Fibroblast of pulmonary artery (primary cell): ENCODE measurements at regions not wholly inside any gene's neighbourhood (a gene's known extent, or its start where the extent isn't known, plus 50 kb on each side); places are given as distances from the start of the nearest gene placed in this dataset.

Source experiments
- DNase-seq: peaks from one replicate; pipeline ENCODE4 v3.0.0-alpha.2; 2010; ENCODE audit warnings: low read depth
- H3K4me3 ChIP-seq: replicated peaks from 2 replicates; pipeline ENCODE4 v1.5.1; 2011; ENCODE audit warnings: low read depth, mild to moderate bottlenecking, control low read depth, low read length, moderate library complexity
- TF ChIP-seq, protein P1 (sequence below): IDR thresholded peaks from 2 replicates; pipeline ENCODE4 v1.5.1; 2011; ENCODE audit warnings: mild to moderate bottlenecking, control low read depth, low read length, inconsistent platforms; ENCODE audit errors: missing control alignments

GRCh38 chr10:121690152-121690848 is 92.1 kb upstream of the FGFR2 start:
- TF ChIP-seq, protein P1, sequence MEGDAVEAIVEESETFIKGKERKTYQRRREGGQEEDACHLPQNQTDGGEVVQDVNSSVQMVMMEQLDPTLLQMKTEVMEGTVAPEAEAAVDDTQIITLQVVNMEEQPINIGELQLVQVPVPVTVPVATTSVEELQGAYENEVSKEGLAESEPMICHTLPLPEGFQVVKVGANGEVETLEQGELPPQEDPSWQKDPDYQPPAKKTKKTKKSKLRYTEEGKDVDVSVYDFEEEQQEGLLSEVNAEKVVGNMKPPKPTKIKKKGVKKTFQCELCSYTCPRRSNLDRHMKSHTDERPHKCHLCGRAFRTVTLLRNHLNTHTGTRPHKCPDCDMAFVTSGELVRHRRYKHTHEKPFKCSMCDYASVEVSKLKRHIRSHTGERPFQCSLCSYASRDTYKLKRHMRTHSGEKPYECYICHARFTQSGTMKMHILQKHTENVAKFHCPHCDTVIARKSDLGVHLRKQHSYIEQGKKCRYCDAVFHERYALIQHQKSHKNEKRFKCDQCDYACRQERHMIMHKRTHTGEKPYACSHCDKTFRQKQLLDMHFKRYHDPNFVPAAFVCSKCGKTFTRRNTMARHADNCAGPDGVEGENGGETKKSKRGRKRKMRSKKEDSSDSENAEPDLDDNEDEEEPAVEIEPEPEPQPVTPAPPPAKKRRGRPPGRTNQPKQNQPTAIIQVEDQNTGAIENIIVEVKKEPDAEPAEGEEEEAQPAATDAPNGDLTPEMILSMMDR = no peak
- no peak for DNase-seq
- H3K4me3 ChIP-seq = no peak overlapping the region

DNA sequence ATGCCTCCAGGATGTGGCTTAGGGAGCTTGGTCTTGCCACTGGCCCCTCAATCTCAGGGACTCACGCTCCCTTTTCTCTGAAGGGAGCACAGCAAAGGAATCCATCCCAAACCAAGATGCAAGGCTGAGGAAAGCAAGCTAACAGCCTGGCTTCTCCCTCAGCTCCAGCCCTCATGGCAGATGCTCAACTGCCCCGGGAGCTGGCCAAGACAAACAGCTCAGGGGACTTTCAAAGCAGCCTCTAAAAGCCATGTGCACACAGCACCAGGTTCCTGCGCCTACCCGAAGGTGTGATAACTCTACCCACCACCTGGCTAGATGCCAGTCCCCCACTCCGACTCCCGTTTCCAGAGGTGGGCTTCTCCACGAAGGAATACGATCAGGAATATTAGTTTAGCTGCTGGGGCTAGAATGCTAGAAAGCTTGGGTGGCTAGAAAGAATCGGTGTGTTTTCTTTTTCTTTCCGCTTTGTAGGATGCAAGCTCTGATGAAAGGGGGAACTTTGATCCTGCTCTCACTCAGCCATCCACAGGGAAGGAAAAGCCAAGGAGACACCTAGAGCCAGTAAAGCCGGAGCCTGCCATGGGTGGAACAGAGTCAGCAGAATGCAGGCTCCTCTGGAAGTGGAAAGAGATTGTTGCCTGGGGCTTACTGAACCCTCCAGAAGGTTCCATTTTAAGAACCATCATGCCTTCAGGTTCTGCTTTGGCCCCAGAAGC is 89.0 kb upstream of the FGFR2 start:
- TF ChIP-seq, protein P1 = no peak
- DNase-seq = no peak
- no peak overlapping the region for H3K4me3 ChIP-seq

DNA sequence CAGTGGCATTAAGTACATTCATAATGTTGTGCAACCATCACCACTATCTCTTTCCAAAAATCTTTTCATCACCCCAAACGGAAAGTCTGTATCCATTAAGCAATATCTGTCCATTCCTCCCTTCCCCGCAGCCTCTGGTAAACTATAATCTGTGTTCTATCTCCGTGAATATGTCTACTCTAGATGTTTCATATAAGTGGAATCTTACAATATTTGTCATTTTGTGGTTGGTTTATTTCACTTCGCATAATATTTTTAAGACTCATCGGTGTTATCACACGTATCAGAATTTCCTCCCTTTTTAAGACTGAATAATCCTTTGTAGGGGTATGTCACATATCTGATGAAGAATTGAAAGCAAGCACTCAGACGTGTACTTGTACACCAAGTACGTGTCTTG is 86.0 kb upstream of the FGFR2 start:
- DNase-seq = peak; percentile 2
- TF ChIP-seq, protein P1 = no peak
- H3K4me3 ChIP-seq = no peak overlapping the region

DNA sequence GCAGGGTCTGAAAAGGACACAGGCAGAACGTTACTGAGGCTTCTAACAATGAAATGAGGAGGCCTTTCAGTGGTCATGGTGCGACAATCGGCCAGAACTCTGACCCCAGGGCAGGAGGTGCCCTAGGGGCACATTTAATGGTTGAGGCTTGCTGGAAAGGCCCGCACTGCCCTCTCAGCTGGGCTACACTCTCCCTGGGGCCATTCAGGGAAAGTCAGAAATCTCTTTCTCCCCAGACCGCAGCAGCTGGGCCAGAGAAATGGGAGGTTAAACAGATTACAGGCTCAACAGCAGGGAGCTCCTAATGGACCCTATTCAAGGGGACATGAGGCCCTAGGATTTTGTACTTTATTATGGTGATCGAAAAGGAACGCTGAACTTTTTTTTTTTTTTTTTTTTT is 85.6 kb upstream of the FGFR2 start:
- DNase-seq = no peak
- TF ChIP-seq, protein P1 = no peak
- H3K4me3 ChIP-seq = no peak overlapping the region

DNA sequence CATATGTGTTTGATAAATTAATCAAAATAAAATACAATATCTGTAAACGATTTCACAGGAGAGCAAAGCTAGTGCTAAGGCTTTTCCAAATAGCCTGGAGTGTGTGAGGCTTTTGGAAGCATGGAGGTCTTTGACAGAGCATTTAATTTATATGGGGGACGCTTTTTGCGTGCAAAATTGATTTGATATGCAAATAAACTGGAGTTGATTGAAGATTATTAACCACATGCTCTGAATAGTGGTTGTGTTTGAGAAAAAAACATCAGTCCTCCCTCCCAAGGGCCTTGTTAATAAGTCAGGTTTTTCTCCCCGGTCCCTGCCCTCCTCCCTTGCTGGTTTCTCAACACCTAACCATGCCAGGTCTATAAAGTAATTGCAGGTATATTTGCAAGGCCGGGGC is 85.1 kb upstream of the FGFR2 start:
- H3K4me3 ChIP-seq = no peak overlapping the region
- no peak for DNase-seq
- TF ChIP-seq, protein P1 = no peak

- H3K4me3 ChIP-seq = no peak overlapping the region
- TF ChIP-seq, protein P1 = no peak
- no peak for DNase-seq
Measured at GRCh38 chr10:121681997-121682687, 83.9 kb upstream of the FGFR2 start.
